Lung (tissue), 11 donors: ENCODE measurements at regions not wholly inside any gene's neighbourhood (a gene's known extent, or its start where the extent isn't known, plus 50 kb on each side); places are given as distances from the start of the nearest gene placed in this dataset.

ENCODE experiments used
- ATAC-seq: fragments of 200-7000 bp; cut with Tn5 transposase; one replicate; pipeline ENCODE4 v1.9.1; 2020; ENCODE audit warnings: moderate number of reproducible peaks; ENCODE audit not compliant: insufficient read depth, low FRiP score
- DNase-seq, 3 donors: peaks; one replicate each; pipeline ENCODE4 v3.0.0-alpha.2; 2013 to 2017
- H3K27ac ChIP-seq, 2 donors: one replicate each; pipeline ENCODE4 v1.5.1; 2013; ENCODE audit warnings: mild to moderate bottlenecking in 2 of 2, moderate library complexity in 2 of 2, control low read depth in 1 of 2, inconsistent platforms in 1 of 2, low read depth in 1 of 2, low read length in 1 of 2
- H3K27me3 ChIP-seq, 3 donors: one replicate each; pipeline ENCODE4 v1.5.1; 2013; ENCODE audit warnings: low read length in 2 of 3; ENCODE audit not compliant: control insufficient read depth in 3 of 3, insufficient read depth in 3 of 3
- H3K36me3 ChIP-seq, 4 donors: one replicate each; pipeline ENCODE4 v1.5.1; 2013; ENCODE audit warnings: low read length in 4 of 4, mild to moderate bottlenecking in 1 of 4, moderate library complexity in 1 of 4; ENCODE audit not compliant: control insufficient read depth in 4 of 4, insufficient read depth in 4 of 4
- H3K4me1 ChIP-seq, 5 donors: one replicate each; pipeline ENCODE4 v1.5.1; 2013; ENCODE audit warnings: low read length in 5 of 5, mild to moderate bottlenecking in 2 of 5, moderate library complexity in 1 of 5; ENCODE audit not compliant: control insufficient read depth in 5 of 5, insufficient read depth in 5 of 5
- H3K4me3 ChIP-seq: one replicate; pipeline ENCODE4 v1.5.1; 2013; ENCODE audit warnings: mild to moderate bottlenecking, control low read depth, moderate library complexity
- H3K9ac ChIP-seq, 2 donors: one replicate each; pipeline ENCODE4 v1.5.1; 2013; ENCODE audit warnings: low read length in 2 of 2, control low read depth in 1 of 2; ENCODE audit not compliant: insufficient read depth in 1 of 2
- H3K9me3 ChIP-seq, 4 donors: one replicate each; pipeline ENCODE4 v1.5.1; 2013; ENCODE audit warnings: low read length in 3 of 4, mild to moderate bottlenecking in 1 of 4, moderate library complexity in 1 of 4; ENCODE audit not compliant: control insufficient read depth in 4 of 4, insufficient read depth in 3 of 4
- CTCF ChIP-seq: IDR thresholded peaks from 2 replicates; pipeline ENCODE4 v1.5.1; 2012; ENCODE audit warnings: mild to moderate bottlenecking; ENCODE audit errors: control extremely low read depth, extremely low read depth
- WGBS, 2 donors: extraction: QIAGEN DNeasy Blood & Tissue Kit; methylation state at CpG; one replicate each; pipeline ENCODE4 v1.1.7; 2013; 5-methylcytosine and 5-hydroxymethylcytosine counted together
- donor health status: control.
- donor health status: control.
- donor health status: Bipolar disorder and iron deficiency.
- donor health status: healthy.
- donor health status: DM: yes; HTN: yes; CAD: no.

- H3K27ac ChIP-seq: no peak overlapping the region
- no peak overlapping the region for H3K9ac ChIP-seq
- TF ChIP-seq CTCF: no peak
- 79 to 89% methylated on average over 8 of the region's 8 CpGs for WGBS, 2 donors
- ATAC-seq: no peak
- H3K4me1 ChIP-seq: no peaks in the 10 kb centered on the region
- H3K36me3 ChIP-seq: no peaks in the 10 kb centered on the region
- H3K4me3 ChIP-seq: no peak overlapping the region
- H3K9me3 ChIP-seq: peaks cover 0 to 7% (median 2%) of the 10 kb centered on the region in 4 donors
- no peak for DNase-seq
- peaks cover 0 to 8% (median 0%) of the 10 kb centered on the region in 3 donors for H3K27me3 ChIP-seq
Measured at GRCh38 chr1:4318720-4319119, 335.7 kb upstream of the AJAP1 start.

GRCh38 chr1:4319496-4319895 lies 334.9 kb upstream of the AJAP1 start:
- Histone ChIP-seq H3K27ac (no peak overlapping the region), H3K27me3 (peaks cover 0 to 8% (median 0%) of the 10 kb centered on the region in 3 donors), H3K4me3 (no peak overlapping the region), H3K9ac (no peak overlapping the region), H3K4me1 (no peaks in the 10 kb centered on the region), H3K9me3 (peaks cover 0 to 4% (median 1%) of the 10 kb centered on the region in 4 donors), H3K36me3 (no peaks in the 10 kb centered on the region)
- DNase-seq (no peak), ATAC-seq (no peak)
- WGBS, 2 donors: 49 to 58% methylated on average over 2 of the region's 2 CpGs
- TF ChIP-seq CTCF: no peak

- no peaks in the 10 kb centered on the region for H3K4me1 ChIP-seq
- ATAC-seq (no peak), DNase-seq (peak in 1 of 3 donors; percentile 13)
- no peak overlapping the region for H3K9ac ChIP-seq
- peaks cover 0 to 8% (median 0%) of the 10 kb centered on the region in 3 donors for H3K27me3 ChIP-seq
- TF ChIP-seq CTCF: no peak
- H3K27ac ChIP-seq: no peak overlapping the region
- no peaks in the 10 kb centered on the region for H3K36me3 ChIP-seq
- 54 to 78% methylated on average over 7 of the region's 7 CpGs for WGBS, 2 donors
- H3K4me3 ChIP-seq: no peak overlapping the region
- H3K9me3 ChIP-seq: no peaks in the 10 kb centered on the region
Measured at GRCh38 chr1:4322881-4323280, 331.5 kb upstream of the AJAP1 start.

DNA sequence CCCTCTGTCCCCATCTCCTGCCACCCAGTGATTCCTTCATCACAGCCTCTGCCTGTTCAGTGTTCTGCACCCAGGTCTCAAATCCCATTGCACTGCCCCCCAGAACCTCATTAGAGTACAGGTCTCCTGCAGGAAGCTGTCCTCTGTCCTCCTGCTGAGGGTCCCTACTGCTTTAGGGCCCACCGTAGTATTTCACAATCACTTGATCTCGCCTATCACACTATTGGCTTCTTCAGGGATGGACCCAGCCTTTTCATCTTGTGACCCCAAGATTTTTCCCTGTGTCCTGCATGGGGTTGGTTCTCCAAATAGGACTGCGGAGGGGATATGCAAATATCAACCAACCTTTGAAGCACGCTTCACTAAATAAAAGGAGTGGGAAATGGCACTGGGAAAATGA lies 331.1 kb upstream of the AJAP1 start:
- H3K9me3 ChIP-seq: peaks cover 0 to under 1% (median 0%) of the 10 kb centered on the region in 4 donors
- 80 to 87% methylated on average over 4 of the region's 4 CpGs for WGBS, 2 donors
- H3K4me1 ChIP-seq: no peaks in the 10 kb centered on the region
- no peak overlapping the region for H3K27ac ChIP-seq
- H3K9ac ChIP-seq: no peak overlapping the region
- no peak for TF ChIP-seq CTCF
- no peak for ATAC-seq
- H3K27me3 ChIP-seq: peaks cover 0 to 5% (median 0%) of the 10 kb centered on the region in 3 donors
- no peak overlapping the region for H3K4me3 ChIP-seq
- no peaks in the 10 kb centered on the region for H3K36me3 ChIP-seq
- no peak for DNase-seq
